Sigmoid colon (tissue), 3 donors: ENCODE measurements at regions not wholly inside any gene's neighbourhood (a gene's known extent, or its start where the extent isn't known, plus 50 kb on each side); places are given as distances from the start of the nearest gene placed in this dataset.

Source experiments
- POLR2A ChIP-seq, 2 donors: fragments of 450-650 bp; IDR thresholded peaks; one replicate each; pipeline ENCODE4 v1.6.1; 2016; ENCODE audit warnings: antibody characterized with exemption in 2 of 2, mild to moderate bottlenecking in 2 of 2, moderate library complexity in 2 of 2
- TF ChIP-seq, protein P1 (sequence below), 4 experiments: fragments of 450-650 bp in 3 of 4; fragments of 200-600 bp in 1 of 4; IDR thresholded peaks; one replicate each; pipeline ENCODE4 v1.5.1; 2016 to 2019; ENCODE audit warnings: antibody characterized with exemption in 4 of 4, mild to moderate bottlenecking in 3 of 4, moderate library complexity in 2 of 4

GRCh38 chr18:25434745-25435144 is 82.8 kb upstream of the ZNF521 start:
- TF ChIP-seq, protein P1, sequence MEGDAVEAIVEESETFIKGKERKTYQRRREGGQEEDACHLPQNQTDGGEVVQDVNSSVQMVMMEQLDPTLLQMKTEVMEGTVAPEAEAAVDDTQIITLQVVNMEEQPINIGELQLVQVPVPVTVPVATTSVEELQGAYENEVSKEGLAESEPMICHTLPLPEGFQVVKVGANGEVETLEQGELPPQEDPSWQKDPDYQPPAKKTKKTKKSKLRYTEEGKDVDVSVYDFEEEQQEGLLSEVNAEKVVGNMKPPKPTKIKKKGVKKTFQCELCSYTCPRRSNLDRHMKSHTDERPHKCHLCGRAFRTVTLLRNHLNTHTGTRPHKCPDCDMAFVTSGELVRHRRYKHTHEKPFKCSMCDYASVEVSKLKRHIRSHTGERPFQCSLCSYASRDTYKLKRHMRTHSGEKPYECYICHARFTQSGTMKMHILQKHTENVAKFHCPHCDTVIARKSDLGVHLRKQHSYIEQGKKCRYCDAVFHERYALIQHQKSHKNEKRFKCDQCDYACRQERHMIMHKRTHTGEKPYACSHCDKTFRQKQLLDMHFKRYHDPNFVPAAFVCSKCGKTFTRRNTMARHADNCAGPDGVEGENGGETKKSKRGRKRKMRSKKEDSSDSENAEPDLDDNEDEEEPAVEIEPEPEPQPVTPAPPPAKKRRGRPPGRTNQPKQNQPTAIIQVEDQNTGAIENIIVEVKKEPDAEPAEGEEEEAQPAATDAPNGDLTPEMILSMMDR (IDR thresholded peaks at IDR 0.05): no peak
- no peak for TF ChIP-seq POLR2A (IDR thresholded peaks at IDR 0.05)
